Heart left ventricle (tissue), 13 donors: ENCODE measurements at regions not wholly inside any gene's neighbourhood (a gene's known extent, or its start where the extent isn't known, plus 50 kb on each side); places are given as distances from the start of the nearest gene placed in this dataset.

Experiments used
- POLR2A ChIP-seq, 2 donors: fragments of 450-650 bp; IDR thresholded peaks; one replicate each; pipeline ENCODE4 v1.6.1; 2017; ENCODE audit warnings: antibody characterized with exemption in 2 of 2, mild to moderate bottlenecking in 2 of 2, moderate library complexity in 2 of 2
- TF ChIP-seq, protein P1 (sequence below), 12 donors: fragments of 200-600 bp; sonication (generic) in 4 of 12; IDR thresholded peaks; one replicate each; pipeline versions ENCODE4 v1.5.0 to v1.8.0; 2018 to 2022; ENCODE audit warnings: antibody characterized with exemption in 12 of 12, mild to moderate bottlenecking in 5 of 12
- donor health status: ischemic (EF 13 %, LVEDD 7.1; RV severe dilation, severe dysfunction).
- donor health status: DM: no; HTN: yes; CAD: no.
- donor health status: DM: no; HTN: no; CAD: no.
- donor health status: ischemic (EF 25% LVEDD 6.9; RV normal size, moderate dysfunction).
- donor health status: ischemic (EF 25% LVEDD 5.7; RV mildly dilated, moderate dysfunction).
- donor health status: ischemic (EF 35%, LVEDD 5.7; RV mildly dilated, moderate dysfunction).
- donor health status: nonischemic (EF 11% LVEDD 7.7; RV severe dilation, severe dysfunction).
- donor health status: DM: yes; HTN: yes; CAD: no.
- donor health status: PGD.
- donor health status: ischemic (EF 29% LVEDD 5.4; RV normal size, mild dysfunction).
- donor health status: nonischemic (EF 23%, LVEDD 6.1; RV moderate dilation, normal function).

DNA sequence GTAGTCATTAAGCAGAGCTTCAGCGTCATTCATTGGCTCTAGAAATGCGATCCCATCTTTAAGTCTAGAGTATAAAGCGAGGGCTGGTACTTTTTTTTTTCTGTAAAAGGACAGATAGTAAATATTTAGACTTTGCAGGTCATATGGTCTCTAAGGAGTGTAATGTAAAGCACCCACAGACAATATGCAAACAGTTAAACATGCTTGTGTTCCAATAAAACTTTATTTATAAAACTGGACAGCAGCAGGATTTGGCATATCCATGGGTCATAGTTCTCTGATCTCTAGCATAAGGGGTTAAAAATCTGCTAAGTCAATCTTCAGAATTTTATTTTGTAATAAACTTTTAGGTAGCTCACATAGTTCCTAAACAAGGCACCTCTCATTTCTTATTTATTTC lies 226.8 kb upstream of the TBC1D5 start:
- TF ChIP-seq, protein P1, sequence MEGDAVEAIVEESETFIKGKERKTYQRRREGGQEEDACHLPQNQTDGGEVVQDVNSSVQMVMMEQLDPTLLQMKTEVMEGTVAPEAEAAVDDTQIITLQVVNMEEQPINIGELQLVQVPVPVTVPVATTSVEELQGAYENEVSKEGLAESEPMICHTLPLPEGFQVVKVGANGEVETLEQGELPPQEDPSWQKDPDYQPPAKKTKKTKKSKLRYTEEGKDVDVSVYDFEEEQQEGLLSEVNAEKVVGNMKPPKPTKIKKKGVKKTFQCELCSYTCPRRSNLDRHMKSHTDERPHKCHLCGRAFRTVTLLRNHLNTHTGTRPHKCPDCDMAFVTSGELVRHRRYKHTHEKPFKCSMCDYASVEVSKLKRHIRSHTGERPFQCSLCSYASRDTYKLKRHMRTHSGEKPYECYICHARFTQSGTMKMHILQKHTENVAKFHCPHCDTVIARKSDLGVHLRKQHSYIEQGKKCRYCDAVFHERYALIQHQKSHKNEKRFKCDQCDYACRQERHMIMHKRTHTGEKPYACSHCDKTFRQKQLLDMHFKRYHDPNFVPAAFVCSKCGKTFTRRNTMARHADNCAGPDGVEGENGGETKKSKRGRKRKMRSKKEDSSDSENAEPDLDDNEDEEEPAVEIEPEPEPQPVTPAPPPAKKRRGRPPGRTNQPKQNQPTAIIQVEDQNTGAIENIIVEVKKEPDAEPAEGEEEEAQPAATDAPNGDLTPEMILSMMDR (IDR thresholded peaks at IDR 0.05), result no peak
- no peak for TF ChIP-seq POLR2A (IDR thresholded peaks at IDR 0.05)
